SU-DHL-6 (cell line): ENCODE measurements at regions not wholly inside any gene's neighbourhood (a gene's known extent, or its start where the extent isn't known, plus 50 kb on each side); places are given as distances from the start of the nearest gene placed in this dataset.

Experiments
- EZH2phosphoT487 ChIP-seq: fragments of 200-600 bp; sonication (generic), shearing (Covaris generic); conservative IDR thresholded peaks from 2 replicates; pipeline ENCODE4 v1.6.1; 2018; ENCODE audit warnings: mild to moderate bottlenecking, antibody characterized with exemption, low read length, moderate library complexity, mixed read lengths
- TF ChIP-seq, protein P1 (sequence below): fragments of 200-600 bp; sonication (generic); IDR thresholded peaks from one replicate; pipeline ENCODE4 v1.5.1; 2017; ENCODE audit warnings: antibody characterized with exemption, mild to moderate bottlenecking, low read length, moderate library complexity; ENCODE audit not compliant: insufficient read depth, poor library complexity, severe bottlenecking

GRCh38 chr7:26507108-26507987 is 215.7 kb downstream of the SNX10 start:
- TF ChIP-seq, protein P1, sequence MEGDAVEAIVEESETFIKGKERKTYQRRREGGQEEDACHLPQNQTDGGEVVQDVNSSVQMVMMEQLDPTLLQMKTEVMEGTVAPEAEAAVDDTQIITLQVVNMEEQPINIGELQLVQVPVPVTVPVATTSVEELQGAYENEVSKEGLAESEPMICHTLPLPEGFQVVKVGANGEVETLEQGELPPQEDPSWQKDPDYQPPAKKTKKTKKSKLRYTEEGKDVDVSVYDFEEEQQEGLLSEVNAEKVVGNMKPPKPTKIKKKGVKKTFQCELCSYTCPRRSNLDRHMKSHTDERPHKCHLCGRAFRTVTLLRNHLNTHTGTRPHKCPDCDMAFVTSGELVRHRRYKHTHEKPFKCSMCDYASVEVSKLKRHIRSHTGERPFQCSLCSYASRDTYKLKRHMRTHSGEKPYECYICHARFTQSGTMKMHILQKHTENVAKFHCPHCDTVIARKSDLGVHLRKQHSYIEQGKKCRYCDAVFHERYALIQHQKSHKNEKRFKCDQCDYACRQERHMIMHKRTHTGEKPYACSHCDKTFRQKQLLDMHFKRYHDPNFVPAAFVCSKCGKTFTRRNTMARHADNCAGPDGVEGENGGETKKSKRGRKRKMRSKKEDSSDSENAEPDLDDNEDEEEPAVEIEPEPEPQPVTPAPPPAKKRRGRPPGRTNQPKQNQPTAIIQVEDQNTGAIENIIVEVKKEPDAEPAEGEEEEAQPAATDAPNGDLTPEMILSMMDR: peak; percentile 8
- no peak for TF ChIP-seq EZH2phosphoT487
